RWPE2 (cell line): ENCODE measurements at regions not wholly inside any gene's neighbourhood (a gene's known extent, or its start where the extent isn't known, plus 50 kb on each side); places are given as distances from the start of the nearest gene placed in this dataset.
A peak's percentile ranks its signal among the peaks of the same experiment; 100 is the strongest.

Source experiments
- ATAC-seq: fragments of 200-7000 bp; cut with Tn5 transposase; 3 replicates; pipeline ENCODE4 v1.9.1; 2021; ENCODE audit warnings: low read depth
- DNase-seq: peaks from one replicate; pipeline ENCODE4 v3.0.0-alpha.2; 2020; ENCODE audit warnings: low spot score
- H3K27ac ChIP-seq: fragments of 450-650 bp; 2 replicates; pipeline ENCODE4 v1.5.1; 2017; ENCODE audit warnings: mild to moderate bottlenecking; ENCODE audit not compliant: poor library complexity, severe bottlenecking
- H3K27me3 ChIP-seq: fragments of 250-450 bp; sonication (Bioruptor Pico); 2 replicates; pipeline ENCODE4 v1.5.1; 2021; ENCODE audit warnings: mild to moderate bottlenecking, moderate library complexity; ENCODE audit not compliant: insufficient read depth, poor library complexity, severe bottlenecking
- H3K36me3 ChIP-seq: fragments of 250-450 bp; sonication (Bioruptor Pico); 2 replicates; pipeline ENCODE4 v1.5.1; 2020; ENCODE audit warnings: low read depth, mild to moderate bottlenecking, moderate library complexity
- H3K4me1 ChIP-seq: fragments of 250-450 bp; sonication (Bioruptor Pico); 2 replicates; pipeline ENCODE4 v1.5.1; 2021; ENCODE audit warnings: mild to moderate bottlenecking, moderate library complexity; ENCODE audit not compliant: insufficient read depth, poor library complexity, severe bottlenecking
- H3K4me3 ChIP-seq: fragments of 250-450 bp; sonication (Bioruptor Pico); 2 replicates; pipeline ENCODE4 v1.5.1; 2021; ENCODE audit warnings: mild to moderate bottlenecking, moderate library complexity; ENCODE audit not compliant: severe bottlenecking
- H3K9me3 ChIP-seq: fragments of 250-450 bp; sonication (Bioruptor Pico); 2 replicates; pipeline ENCODE4 v1.5.1; 2021; ENCODE audit warnings: mild to moderate bottlenecking, moderate library complexity; ENCODE audit not compliant: severe bottlenecking
- TF ChIP-seq, protein P1 (sequence below): fragments of 450-650 bp; IDR thresholded peaks from one replicate; pipeline ENCODE4 v1.5.1; 2017; ENCODE audit warnings: mild to moderate bottlenecking, moderate library complexity; ENCODE audit not compliant: poor library complexity, severe bottlenecking

DNA sequence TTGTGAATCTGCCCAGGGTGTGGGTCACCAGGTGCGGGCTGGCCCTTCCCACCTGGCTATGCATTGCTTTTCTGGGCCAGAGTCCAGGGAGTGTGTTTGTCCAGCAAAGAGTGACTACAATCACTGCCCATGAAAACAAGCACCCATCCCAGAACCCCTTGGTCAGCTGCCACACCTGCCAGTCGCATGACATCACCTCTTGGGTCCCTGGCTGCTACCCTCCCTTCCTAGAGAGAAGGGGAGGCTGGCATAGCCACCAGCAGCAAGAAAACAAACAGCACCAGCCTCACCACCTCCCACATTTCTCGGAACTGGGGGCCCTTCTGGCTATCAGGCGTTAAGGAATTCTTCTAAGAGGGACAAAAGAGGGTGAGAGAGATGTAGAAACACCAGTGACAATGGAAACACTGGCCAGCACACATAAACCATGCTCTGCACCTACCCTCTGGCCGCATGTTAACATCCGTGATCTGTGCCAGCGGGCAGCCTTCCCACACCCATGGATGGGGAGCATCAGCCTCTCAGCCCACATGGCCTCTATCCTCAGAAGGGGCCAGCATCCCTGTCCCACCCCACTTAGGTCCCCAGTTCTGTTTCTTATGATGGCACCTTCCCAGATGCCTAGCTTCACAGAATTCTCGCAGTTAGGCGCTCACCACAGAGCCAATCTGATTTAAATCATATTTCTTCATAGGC lies 109.7 kb upstream of the GLI2 start:
- no peaks in the 10 kb centered on the region for H3K9me3 ChIP-seq
- no peak overlapping the region for H3K27ac ChIP-seq
- H3K4me3 ChIP-seq = no peak overlapping the region
- TF ChIP-seq, protein P1, sequence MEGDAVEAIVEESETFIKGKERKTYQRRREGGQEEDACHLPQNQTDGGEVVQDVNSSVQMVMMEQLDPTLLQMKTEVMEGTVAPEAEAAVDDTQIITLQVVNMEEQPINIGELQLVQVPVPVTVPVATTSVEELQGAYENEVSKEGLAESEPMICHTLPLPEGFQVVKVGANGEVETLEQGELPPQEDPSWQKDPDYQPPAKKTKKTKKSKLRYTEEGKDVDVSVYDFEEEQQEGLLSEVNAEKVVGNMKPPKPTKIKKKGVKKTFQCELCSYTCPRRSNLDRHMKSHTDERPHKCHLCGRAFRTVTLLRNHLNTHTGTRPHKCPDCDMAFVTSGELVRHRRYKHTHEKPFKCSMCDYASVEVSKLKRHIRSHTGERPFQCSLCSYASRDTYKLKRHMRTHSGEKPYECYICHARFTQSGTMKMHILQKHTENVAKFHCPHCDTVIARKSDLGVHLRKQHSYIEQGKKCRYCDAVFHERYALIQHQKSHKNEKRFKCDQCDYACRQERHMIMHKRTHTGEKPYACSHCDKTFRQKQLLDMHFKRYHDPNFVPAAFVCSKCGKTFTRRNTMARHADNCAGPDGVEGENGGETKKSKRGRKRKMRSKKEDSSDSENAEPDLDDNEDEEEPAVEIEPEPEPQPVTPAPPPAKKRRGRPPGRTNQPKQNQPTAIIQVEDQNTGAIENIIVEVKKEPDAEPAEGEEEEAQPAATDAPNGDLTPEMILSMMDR = no peak
- no peaks in the 10 kb centered on the region for H3K27me3 ChIP-seq
- no peaks in the 10 kb centered on the region for H3K36me3 ChIP-seq
- ATAC-seq (peak; percentile 61), DNase-seq (no peak)
- H3K4me1 ChIP-seq = peaks cover 3% of the 10 kb centered on the region

DNA sequence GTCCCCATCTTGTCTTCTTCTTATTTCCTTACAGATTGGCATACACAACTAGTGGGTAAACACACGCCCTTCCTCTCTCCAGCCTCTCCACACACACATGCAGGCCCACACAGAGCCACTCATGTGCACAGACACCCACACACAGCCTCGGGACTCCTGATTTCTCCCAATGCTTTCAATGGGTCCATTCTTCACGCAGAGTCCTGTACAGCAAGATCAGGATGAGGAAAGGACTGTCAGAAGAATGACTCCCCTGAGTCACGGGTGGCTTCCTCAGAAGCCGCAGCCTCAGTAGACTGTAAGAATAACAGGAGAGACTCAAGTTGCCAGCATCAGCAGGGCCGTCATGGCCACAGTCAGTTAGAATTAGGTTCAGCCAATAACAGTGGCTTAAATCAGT lies 109.1 kb upstream of the GLI2 start:
- Histone ChIP-seq H3K27ac (no peak overlapping the region), H3K27me3 (no peaks in the 10 kb centered on the region), H3K4me3 (no peak overlapping the region), H3K4me1 (peaks cover 3% of the 10 kb centered on the region), H3K36me3 (no peaks in the 10 kb centered on the region), H3K9me3 (no peaks in the 10 kb centered on the region)
- DNase-seq (no peak), ATAC-seq (no peak)
- TF ChIP-seq, protein P1 = no peak

DNA sequence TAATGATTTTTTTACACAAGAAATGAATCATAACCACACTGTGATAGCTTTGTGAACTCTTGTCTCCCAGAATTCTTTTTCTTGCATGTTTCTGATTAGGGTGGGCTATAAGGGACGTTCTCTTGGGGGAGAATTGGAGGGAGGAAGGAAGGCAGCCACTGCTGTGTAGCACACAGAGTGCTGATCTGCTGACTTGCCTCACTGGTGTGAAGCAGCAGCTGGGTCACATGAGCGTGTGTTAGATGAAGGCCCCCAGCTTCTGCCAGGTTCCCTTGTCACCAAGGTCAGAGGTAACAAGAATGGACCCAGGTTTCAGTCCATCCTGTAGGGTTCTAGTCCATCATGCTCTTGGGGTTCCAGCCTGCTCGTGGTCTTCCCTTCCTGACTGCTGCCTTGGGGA lies 107.4 kb upstream of the GLI2 start:
- DNase-seq (no peak), ATAC-seq (no peak)
- Histone ChIP-seq H3K27me3 (no peaks in the 10 kb centered on the region), H3K36me3 (no peaks in the 10 kb centered on the region), H3K4me3 (no peak overlapping the region), H3K27ac (no peak overlapping the region), H3K4me1 (peaks cover 3% of the 10 kb centered on the region), H3K9me3 (no peaks in the 10 kb centered on the region)
- TF ChIP-seq, protein P1 = no peak

DNA sequence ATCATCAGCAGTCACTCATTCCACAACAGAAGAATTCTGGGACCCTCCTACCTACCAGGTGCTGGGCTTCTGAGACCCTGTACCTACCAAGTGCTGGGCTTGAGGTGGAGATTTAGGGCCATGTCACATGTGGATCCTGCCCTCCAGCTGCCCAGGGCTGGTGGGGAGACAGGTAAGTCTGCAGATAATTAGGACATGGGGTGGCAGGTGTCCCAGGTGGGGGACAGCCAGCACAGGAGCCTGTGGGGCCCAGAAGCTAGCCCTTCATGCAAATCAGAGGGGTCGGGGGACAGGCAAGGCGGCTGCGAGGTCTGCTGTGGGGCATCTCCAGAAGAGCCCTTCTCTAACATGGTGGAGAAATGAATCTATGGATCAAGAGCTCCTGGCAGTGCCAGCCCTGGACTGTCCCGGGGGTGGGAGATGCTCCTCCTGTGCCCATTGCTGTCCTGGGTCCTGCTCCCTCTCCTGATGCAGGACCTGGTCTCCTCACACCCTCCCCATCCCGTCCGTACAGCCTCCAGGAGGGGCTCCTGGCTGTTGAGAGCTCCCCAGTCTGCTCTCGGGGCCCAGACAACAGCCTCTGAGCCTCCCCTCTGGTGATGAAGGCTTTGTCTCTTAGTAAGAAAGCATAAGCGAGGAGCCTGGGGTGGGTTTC lies 106.3 kb upstream of the GLI2 start:
- DNase-seq = no peak
- H3K27me3 ChIP-seq = no peaks in the 10 kb centered on the region
- no peaks in the 10 kb centered on the region for H3K9me3 ChIP-seq
- no peak for ATAC-seq
- H3K36me3 ChIP-seq = no peaks in the 10 kb centered on the region
- H3K4me3 ChIP-seq = no peak overlapping the region
- H3K27ac ChIP-seq = no peak overlapping the region
- H3K4me1 ChIP-seq = peaks cover 3% of the 10 kb centered on the region
- TF ChIP-seq, protein P1 = no peak
